IPS-20b (cell line): ENCODE measurements at regions not wholly inside any gene's neighbourhood (a gene's known extent, or its start where the extent isn't known, plus 50 kb on each side); places are given as distances from the start of the nearest gene placed in this dataset.

Experiments
- H3K27ac ChIP-seq: one replicate; pipeline ENCODE4 v1.5.1; 2013; ENCODE audit warnings: low read length
- H3K27me3 ChIP-seq: 2 replicates; pipeline ENCODE4 v1.6.1; 2013; ENCODE audit warnings: mild to moderate bottlenecking, low read length, inconsistent platforms; ENCODE audit not compliant: insufficient read depth
- H3K36me3 ChIP-seq: 2 replicates; pipeline ENCODE4 v1.6.1; 2013; ENCODE audit warnings: low read depth, mild to moderate bottlenecking, inconsistent platforms, low read length, moderate library complexity; ENCODE audit not compliant: insufficient read depth
- H3K4me1 ChIP-seq: 2 replicates; pipeline ENCODE4 v1.6.1; 2013; ENCODE audit warnings: mild to moderate bottlenecking, control low read depth, inconsistent platforms, low read length, moderate library complexity; ENCODE audit not compliant: insufficient read depth
- H3K4me3 ChIP-seq: 2 replicates; pipeline ENCODE4 v1.5.1; 2013; ENCODE audit warnings: mild to moderate bottlenecking, low read length, inconsistent platforms
- H3K9ac ChIP-seq: 2 replicates; pipeline ENCODE4 v1.6.1; 2013; ENCODE audit warnings: low read depth, mild to moderate bottlenecking, inconsistent platforms, low read length, moderate library complexity
- H3K9me3 ChIP-seq: 2 replicates; pipeline ENCODE4 v1.6.1; 2013; ENCODE audit warnings: mild to moderate bottlenecking, low read depth, low read length, inconsistent platforms; ENCODE audit not compliant: insufficient read depth

DNA sequence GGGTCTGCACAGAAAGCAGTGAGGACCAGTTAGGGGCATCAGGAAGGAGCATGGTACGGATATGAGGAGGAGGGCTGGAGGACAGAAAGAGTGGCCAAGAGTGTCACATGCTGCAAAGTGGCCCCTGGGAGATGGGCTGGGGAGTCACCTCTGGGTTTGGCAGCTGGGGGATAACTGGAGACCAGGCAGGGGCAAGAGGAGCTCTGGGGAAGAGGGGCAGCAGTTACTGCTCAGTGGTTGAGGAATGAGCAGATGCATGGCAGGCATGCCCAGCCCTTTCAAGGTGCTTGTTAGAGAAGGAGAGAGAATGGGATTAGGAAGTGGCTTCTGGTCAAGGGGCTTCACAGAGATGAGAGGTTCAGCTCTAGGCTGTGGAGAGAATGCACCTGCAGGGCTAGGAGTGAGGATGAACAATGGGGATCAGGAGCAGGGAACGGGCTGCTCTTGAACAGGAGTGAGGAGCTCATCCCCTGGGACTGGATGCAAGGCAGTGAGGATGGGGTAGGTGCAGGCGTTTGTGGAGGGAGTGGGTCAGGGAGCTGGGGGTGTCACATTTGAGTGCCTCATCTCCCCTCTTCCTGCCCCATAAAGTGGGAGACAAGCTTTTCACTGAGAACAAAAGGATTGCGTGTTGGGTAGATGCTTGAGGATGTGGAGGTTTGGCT is 127.5 kb downstream of the PAPOLA start:
- Histone ChIP-seq H3K9me3 (no peaks in the 10 kb centered on the region), H3K4me3 (no peak overlapping the region), H3K27me3 (no peaks in the 10 kb centered on the region), H3K27ac (no peak overlapping the region), H3K4me1 (no peaks in the 10 kb centered on the region), H3K9ac (no peak overlapping the region), H3K36me3 (no peaks in the 10 kb centered on the region)

- H3K36me3 ChIP-seq = no peaks in the 10 kb centered on the region
- no peaks in the 10 kb centered on the region for H3K9me3 ChIP-seq
- no peaks in the 10 kb centered on the region for H3K27me3 ChIP-seq
- H3K4me1 ChIP-seq = no peaks in the 10 kb centered on the region
- H3K9ac ChIP-seq = no peak overlapping the region
- no peak overlapping the region for H3K27ac ChIP-seq
- H3K4me3 ChIP-seq = no peak overlapping the region
These were observed 128.1 kb downstream of the PAPOLA start for GRCh38 chr14:96630281-96630680.

GRCh38 chr14:96631030-96631429 is 128.8 kb downstream of the PAPOLA start:
- Histone ChIP-seq H3K9ac (no peak overlapping the region), H3K9me3 (no peaks in the 10 kb centered on the region), H3K36me3 (no peaks in the 10 kb centered on the region), H3K4me1 (no peaks in the 10 kb centered on the region), H3K27me3 (no peaks in the 10 kb centered on the region), H3K27ac (no peak overlapping the region), H3K4me3 (no peak overlapping the region)

DNA sequence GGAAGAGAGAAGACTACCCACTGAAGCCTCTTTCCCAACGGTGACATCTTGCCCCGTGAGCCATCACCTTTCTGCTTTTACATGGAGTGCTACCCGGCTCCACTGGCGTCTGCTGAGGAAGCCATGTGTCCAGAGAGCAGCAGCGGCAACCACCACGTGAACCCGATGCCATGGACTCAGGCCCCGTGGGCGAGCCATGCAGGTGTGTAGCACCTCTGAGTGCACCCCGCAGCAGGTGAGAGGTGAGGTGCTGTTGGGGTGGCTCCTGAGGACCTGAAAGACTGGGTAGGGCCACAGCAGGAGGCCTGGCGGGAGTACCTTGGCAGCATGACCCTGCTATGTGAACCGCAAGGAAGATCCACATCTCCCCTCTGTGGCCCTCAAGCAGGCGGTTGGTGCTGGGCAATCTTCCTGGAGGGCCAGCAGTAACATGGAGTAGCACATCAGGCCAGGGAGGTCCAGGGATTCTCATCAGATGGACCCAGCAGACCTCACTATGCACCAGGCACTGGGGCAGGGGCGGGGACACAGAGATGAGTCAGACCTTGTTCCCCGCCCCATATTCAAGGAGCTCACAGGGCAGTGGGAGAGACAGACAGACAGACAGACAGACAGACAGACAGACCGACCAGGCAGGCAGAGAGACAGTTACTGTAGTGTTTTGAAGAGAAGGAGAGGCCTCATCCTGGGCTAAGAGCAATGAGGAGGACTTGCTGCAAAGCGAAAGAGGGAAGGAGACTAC is 129.6 kb downstream of the PAPOLA start:
- H3K4me3 ChIP-seq = no peak overlapping the region
- H3K9ac ChIP-seq = no peak overlapping the region
- H3K36me3 ChIP-seq = no peaks in the 10 kb centered on the region
- H3K9me3 ChIP-seq = no peaks in the 10 kb centered on the region
- H3K27me3 ChIP-seq = no peaks in the 10 kb centered on the region
- no peak overlapping the region for H3K27ac ChIP-seq
- no peaks in the 10 kb centered on the region for H3K4me1 ChIP-seq

DNA sequence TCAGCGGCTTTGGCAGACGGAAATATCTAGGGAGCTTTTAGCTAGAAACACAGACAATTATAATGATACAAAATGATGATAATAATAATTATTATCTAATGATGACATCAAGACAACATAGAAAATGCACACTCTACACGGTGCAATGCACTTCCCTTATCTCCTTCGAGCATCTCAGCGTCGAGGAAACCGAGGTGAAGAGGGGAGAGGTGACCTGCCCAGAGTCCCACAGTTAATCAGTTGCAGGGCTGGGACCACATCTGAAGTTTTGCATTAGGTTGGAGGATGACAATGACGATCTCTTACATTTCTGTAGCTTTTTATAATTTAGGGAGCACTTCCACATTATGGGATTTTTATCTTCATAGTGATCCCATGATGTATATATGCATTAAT is 130.2 kb downstream of the PAPOLA start:
- Histone ChIP-seq H3K36me3 (no peaks in the 10 kb centered on the region), H3K27me3 (no peaks in the 10 kb centered on the region), H3K4me3 (no peak overlapping the region), H3K4me1 (no peaks in the 10 kb centered on the region), H3K27ac (no peak overlapping the region), H3K9me3 (no peaks in the 10 kb centered on the region), H3K9ac (no peak overlapping the region)

DNA sequence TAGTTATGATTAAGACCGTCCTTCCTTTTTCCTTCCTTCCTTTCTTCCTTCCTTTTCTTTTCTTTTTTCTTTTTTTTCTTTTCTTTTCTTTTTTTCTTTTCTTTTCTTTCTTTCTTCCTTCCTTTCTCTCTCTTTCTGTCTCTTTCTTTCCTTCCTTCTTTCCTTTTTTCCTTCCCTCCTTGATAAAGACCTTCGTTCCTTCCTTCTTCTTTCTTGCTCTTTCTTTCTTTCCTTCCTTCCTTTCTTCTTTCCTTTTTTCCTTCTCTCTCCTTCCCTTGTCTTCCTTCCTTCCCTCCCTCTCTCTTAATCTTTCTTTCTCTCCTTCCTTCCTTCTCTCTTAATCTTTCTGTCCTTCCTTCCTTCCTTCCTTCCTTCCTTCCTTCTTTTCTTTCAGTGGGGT is 130.9 kb downstream of the PAPOLA start:
- no peaks in the 10 kb centered on the region for H3K9me3 ChIP-seq
- no peak overlapping the region for H3K4me3 ChIP-seq
- no peaks in the 10 kb centered on the region for H3K27me3 ChIP-seq
- no peak overlapping the region for H3K27ac ChIP-seq
- H3K9ac ChIP-seq = no peak overlapping the region
- H3K4me1 ChIP-seq = no peaks in the 10 kb centered on the region
- no peaks in the 10 kb centered on the region for H3K36me3 ChIP-seq

DNA sequence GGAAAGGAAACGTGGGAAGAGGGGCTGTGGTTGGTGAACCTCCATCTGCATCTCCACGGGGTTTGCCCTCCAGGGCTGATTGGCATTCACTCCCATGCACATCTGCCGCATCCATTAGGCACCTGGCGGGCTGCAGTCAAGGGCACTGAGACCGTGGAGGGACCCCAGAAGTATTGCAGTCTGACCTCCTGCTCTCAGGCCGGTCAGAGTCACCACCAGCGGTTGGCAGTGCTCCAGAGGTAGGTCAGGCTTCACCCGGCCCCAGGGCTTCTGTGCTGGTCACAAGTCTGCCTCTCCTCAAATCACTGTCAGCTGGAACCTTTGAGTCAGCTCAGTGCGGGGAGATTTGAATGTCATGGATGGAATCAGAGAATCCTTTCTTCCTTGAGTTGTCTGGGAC is 132.3 kb downstream of the PAPOLA start:
- Histone ChIP-seq H3K27me3 (no peaks in the 10 kb centered on the region), H3K36me3 (no peaks in the 10 kb centered on the region), H3K4me3 (no peak overlapping the region), H3K27ac (no peak overlapping the region), H3K4me1 (no peaks in the 10 kb centered on the region), H3K9ac (no peak overlapping the region), H3K9me3 (no peaks in the 10 kb centered on the region)

- H3K36me3 ChIP-seq = no peaks in the 10 kb centered on the region
- H3K27ac ChIP-seq = no peak overlapping the region
- no peak overlapping the region for H3K9ac ChIP-seq
- H3K9me3 ChIP-seq = no peaks in the 10 kb centered on the region
- no peaks in the 10 kb centered on the region for H3K27me3 ChIP-seq
- H3K4me3 ChIP-seq = no peak overlapping the region
- no peaks in the 10 kb centered on the region for H3K4me1 ChIP-seq
These were observed 132.7 kb downstream of the PAPOLA start for GRCh38 chr14:96634896-96635295.

DNA sequence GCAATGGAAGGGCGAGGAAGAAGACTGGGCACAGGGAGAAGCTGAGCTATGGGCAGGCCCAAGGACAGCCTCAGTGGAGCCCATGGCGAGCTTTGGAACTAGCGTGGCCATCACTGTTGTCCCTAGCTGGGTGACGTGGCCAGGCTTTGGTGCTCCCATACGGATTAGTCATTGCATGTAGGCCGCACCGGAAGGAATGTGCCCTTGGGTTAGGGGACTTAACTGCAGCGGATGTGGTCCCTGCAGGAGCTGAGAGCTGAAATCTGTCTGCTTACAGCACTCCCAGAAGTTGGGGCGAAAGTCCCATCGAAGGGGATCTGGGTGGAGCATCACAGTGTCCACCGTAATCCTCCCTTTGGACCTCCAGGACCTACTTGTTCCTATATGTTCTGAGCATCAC is 133.7 kb downstream of the PAPOLA start:
- H3K27me3 ChIP-seq = no peaks in the 10 kb centered on the region
- H3K9ac ChIP-seq = no peak overlapping the region
- H3K9me3 ChIP-seq = no peaks in the 10 kb centered on the region
- no peak overlapping the region for H3K4me3 ChIP-seq
- no peaks in the 10 kb centered on the region for H3K36me3 ChIP-seq
- no peak overlapping the region for H3K27ac ChIP-seq
- no peaks in the 10 kb centered on the region for H3K4me1 ChIP-seq

GRCh38 chr14:96637521-96637920 is 135.3 kb downstream of the PAPOLA start:
- no peak overlapping the region for H3K27ac ChIP-seq
- H3K27me3 ChIP-seq = no peaks in the 10 kb centered on the region
- H3K9ac ChIP-seq = no peak overlapping the region
- H3K4me1 ChIP-seq = no peaks in the 10 kb centered on the region
- no peaks in the 10 kb centered on the region for H3K36me3 ChIP-seq
- no peaks in the 10 kb centered on the region for H3K9me3 ChIP-seq
- no peak overlapping the region for H3K4me3 ChIP-seq

GRCh38 chr14:96638041-96638855 is 136.1 kb downstream of the PAPOLA start:
- no peak overlapping the region for H3K27ac ChIP-seq
- H3K27me3 ChIP-seq = no peaks in the 10 kb centered on the region
- no peak overlapping the region for H3K4me3 ChIP-seq
- no peaks in the 10 kb centered on the region for H3K9me3 ChIP-seq
- H3K4me1 ChIP-seq = no peaks in the 10 kb centered on the region
- no peaks in the 10 kb centered on the region for H3K36me3 ChIP-seq
- no peak overlapping the region for H3K9ac ChIP-seq

- Histone ChIP-seq H3K4me1 (no peaks in the 10 kb centered on the region), H3K9ac (no peak overlapping the region), H3K27ac (no peak overlapping the region), H3K36me3 (no peaks in the 10 kb centered on the region), H3K4me3 (no peak overlapping the region), H3K27me3 (no peaks in the 10 kb centered on the region), H3K9me3 (no peaks in the 10 kb centered on the region)
These were observed 137.4 kb downstream of the PAPOLA start for GRCh38 chr14:96639550-96639949.
